GM12878 (cell line): ENCODE measurements at regions not wholly inside any gene's neighbourhood (a gene's known extent, or its start where the extent isn't known, plus 50 kb on each side); places are given as distances from the start of the nearest gene placed in this dataset.

Experiments used
- CTCF ChIP-seq, 3 experiments: IDR thresholded peaks in 2 of 3; conservative IDR thresholded peaks in 1 of 3; 2 replicates each; pipeline ENCODE4 v1.5.1; 2011; ENCODE audit warnings: low read depth in 3 of 3, low read length in 3 of 3, mild to moderate bottlenecking in 3 of 3, control low read depth in 2 of 3, moderate library complexity in 2 of 3, inconsistent platforms in 1 of 3, mixed read lengths in 1 of 3; ENCODE audit not compliant: control insufficient read depth in 2 of 3, insufficient read depth in 1 of 3; ENCODE audit errors: extremely low read depth in 1 of 3
- HCFC1 ChIP-seq: fragments of 150-350 bp; IDR thresholded peaks from 2 replicates; pipeline ENCODE4 v1.6.1; 2014; ENCODE audit warnings: low read length
- IRF3 ChIP-seq: fragments of 450-650 bp; IDR thresholded peaks from 2 replicates; pipeline ENCODE4 v1.6.1; 2014; ENCODE audit warnings: mild to moderate bottlenecking
- MAX ChIP-seq: IDR thresholded peaks from 2 replicates; pipeline ENCODE4 v1.6.1; 2012; ENCODE audit warnings: low read depth, low read length, improper control_type of control experiment
- RCOR1 ChIP-seq: conservative IDR thresholded peaks from 2 replicates; pipeline ENCODE4 v1.6.1; 2012; ENCODE audit warnings: low read depth, low read length, improper control_type of control experiment
- SIN3A ChIP-seq: IDR thresholded peaks from 2 replicates; pipeline ENCODE4 v1.6.1; 2012; ENCODE audit warnings: low read depth, low read length, improper control_type of control experiment
- YY1 ChIP-seq: IDR thresholded peaks from 2 replicates; pipeline ENCODE4 v1.6.1; 2011; ENCODE audit warnings: low read depth, mild to moderate bottlenecking, low read length

DNA sequence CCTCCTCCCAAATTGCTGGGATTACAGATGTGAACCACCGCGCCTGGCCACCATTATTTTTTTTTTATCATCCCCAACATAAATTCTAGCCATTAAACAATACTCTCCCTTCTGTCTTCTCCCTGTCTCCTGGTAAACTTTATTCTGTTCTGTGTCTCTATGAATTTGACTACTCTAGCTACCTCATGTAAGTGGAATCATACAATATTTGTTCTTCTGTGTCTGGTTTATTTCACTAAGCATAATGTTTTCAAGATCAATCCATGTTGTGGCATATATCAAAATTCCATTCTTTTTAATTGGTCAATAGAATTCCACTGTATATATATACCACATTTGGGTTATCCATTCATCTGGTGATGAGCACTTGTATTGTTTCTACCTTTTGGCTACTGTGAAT lies 71.6 kb downstream of the MCFD2 start:
- TF ChIP-seq YY1 (no peak), CTCF (IDR thresholded peaks at IDR 0.05 in 2 of 3, conservative IDR thresholded peaks at IDR 0.05 in 1 of 3; ENCODE audit: control insufficient read depth in 2 of 3, extremely low read depth in 1 of 3, insufficient read depth in 1 of 3, low read depth in 3 of 3, low read length in 3 of 3) (no peak), MAX (no peak), IRF3 (no peak), HCFC1 (no peak), SIN3A (no peak), RCOR1 (no peak)
